Limb (tissue), 2 donors: ENCODE measurements at regions not wholly inside any gene's neighbourhood (a gene's known extent, or its start where the extent isn't known, plus 50 kb on each side); places are given as distances from the start of the nearest gene placed in this dataset.
A peak's percentile ranks its signal among the peaks of the same experiment; 100 is the strongest.
"Not testable (repeated sequence)": the region's sequence is repeated elsewhere in the genome, so short reads cannot be mapped to it uniquely, and the experiment has no call there.

ENCODE experiments used
- DNase-seq, 2 donors: peaks; one replicate each; pipeline ENCODE4 v3.0.0-alpha.2; 2016; ENCODE audit errors: extremely low spot score in 2 of 2

- DNase-seq = peak; percentile 78 to 90
Measured at GRCh38 chr16:85238233-85238647, 126.0 kb upstream of the CIBAR2 start.

GRCh38 chr16:85239239-85239638 is 127.0 kb upstream of the CIBAR2 start:
- DNase-seq = no peak

GRCh38 chr16:85239871-85240270 is 127.6 kb upstream of the CIBAR2 start:
- DNase-seq = no peak

DNA sequence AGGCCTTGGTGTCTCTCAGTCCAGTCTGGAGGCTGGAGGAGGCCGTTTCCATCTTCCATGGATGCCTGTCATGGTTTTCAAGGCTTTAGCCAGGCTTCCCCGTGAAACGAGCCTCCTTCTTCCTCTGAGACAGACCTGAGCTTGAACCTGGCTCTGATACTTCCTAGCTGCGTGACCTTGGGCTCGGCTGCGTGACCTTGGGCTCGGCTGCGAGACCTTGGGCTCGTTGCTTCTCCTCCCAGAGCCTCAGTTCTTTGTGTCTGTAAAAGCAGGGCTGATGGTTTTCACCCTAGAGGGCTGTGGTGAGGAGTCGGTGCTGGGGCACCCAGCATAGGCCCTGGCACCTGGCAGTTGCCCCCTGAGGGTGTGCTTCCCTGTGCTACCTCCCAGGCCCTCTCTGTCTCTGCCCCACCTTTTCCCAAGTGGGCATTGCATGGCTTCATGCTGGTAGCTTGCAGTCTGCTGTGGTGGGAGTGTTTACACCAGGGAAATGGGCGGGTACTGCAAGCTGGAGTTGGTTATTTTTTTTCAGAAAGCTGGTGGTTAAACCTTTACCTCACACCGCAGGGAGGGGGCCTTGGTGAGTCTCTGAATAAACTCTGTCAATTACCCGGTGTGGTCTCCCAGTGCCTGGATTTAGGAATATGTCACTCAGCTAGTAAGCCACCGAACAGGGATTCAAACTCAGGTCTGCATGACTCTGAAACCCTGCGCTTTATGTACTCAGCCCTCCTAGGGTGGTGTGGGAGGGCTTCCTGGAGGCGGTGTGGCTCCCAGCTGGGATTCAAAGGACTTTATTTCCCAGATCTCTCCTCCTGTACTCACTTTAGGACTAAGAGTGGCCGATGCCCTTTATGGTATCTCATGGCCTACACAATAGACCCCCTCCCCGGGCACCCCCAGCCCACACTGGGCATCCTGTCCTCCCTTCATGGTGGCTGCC is 129.0 kb upstream of the CIBAR2 start:
- DNase-seq = no peak

- no peak for DNase-seq
Measured at GRCh38 chr16:85242140-85242539, 129.9 kb upstream of the CIBAR2 start.

DNA sequence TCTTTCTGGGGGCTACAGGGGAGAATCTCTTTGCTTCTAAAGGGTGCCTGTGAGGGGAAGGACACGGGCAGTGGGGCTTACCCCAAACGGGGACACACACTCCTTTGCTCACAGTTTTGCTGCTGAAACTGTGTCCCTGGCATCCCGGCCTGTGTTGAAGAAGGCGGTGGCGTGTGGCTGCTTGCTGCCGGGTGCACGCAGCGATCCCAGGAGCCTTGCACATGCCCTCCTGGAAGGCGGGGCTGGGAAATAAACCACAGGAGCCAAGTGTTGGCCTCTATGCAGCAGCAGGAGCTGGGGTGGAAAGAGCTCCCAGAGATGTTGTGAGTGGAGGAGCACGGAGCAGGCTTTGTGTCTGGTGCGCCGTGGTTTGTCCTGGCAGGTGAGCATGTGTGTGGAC is 131.0 kb upstream of the CIBAR2 start:
- no peak for DNase-seq

GRCh38 chr16:85244452-85244851 is 132.2 kb upstream of the CIBAR2 start:
- not testable (repeated sequence) for DNase-seq

DNA sequence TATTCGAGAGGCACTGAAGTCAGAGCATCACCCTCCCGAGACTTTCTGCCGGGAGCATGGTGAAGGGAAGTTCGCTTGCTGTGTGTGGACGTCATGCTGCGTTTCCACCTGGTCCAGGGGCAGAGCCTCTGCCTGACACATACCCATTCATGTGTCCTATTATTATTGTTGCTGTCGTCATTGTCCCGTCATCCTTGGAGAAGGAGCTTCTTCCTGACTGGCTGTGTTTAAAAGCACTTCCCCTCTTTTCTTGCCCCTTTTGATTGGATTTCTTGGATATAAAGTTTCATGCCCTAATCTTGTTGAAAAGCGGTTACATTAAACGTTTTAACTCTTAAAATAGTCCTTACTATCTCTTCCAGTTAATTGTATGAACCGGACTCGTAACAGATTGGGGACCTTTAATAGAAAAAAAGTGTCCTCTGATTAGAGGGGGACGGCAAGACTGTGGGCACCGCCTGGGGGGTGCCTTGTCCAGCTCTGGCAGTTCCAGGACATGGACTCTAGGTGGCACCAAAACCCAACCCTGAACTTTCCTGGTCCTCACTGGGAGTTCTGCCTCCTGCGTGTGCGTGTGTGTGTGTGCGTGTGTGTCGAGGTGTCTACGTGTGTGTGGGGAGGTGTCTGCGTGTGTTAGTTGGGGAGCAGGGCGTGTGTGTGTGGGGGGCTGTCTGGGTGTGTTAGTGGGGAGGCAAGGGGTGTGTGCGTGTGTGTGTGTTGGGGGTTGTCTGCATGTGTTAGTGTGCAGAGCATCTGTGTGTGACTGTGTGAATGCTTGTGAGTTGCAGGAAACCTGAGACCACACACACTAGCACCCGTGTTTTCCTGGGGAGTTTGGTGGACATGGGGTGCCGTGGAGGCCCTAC is 133.3 kb upstream of the CIBAR2 start:
- peak; percentile 57 to 87 for DNase-seq

DNA sequence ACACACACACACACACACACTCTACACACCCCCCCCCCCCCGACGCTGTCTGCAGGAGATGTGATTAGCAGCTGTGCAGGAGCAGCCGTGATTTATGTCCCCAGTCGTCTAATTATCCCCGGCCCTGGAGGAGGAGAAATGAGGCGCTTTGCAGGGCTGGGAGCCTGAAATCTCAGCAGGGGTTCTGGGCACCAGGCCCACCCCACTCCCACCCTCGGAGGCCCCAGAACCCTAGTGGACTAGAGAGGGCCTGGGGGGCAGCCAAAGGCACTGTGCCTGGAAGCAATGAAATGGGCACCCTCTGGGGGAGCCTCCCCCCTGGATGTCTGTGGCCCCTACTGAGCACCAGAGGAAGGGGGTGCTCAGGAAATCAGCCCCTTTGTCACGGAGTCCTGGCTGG is 134.2 kb upstream of the CIBAR2 start:
- DNase-seq = peak in 1 of 2 donors; percentile 70

GRCh38 chr16:85246973-85247372 is 134.7 kb upstream of the CIBAR2 start:
- DNase-seq = no peak

DNA sequence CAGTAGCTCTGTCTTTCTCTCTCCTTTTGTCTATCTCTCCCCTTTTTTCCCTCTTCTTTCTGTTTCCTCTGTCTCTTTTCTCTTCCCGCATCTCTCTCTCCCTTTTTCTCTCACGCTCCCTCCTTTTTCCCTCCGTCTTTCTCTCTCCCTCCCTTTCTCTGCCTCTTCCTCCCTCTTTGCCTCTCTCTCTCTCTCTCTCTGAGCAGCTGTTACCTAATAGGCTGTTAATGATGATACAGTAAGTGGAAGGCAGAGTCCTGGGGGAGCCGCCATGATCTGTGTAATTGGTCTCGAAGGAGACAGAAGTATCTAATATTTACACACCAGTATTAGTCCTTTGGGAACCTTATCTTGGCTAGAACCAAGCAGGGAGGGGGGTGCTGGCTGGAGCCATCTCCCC is 136.1 kb upstream of the CIBAR2 start:
- no peak for DNase-seq

- no peak for DNase-seq
Measured at GRCh38 chr16:85248857-85249256, 136.6 kb upstream of the CIBAR2 start.

- DNase-seq = no peak
Measured at GRCh38 chr16:85249418-85250146, 137.3 kb upstream of the CIBAR2 start.

- DNase-seq = no peak
Measured at GRCh38 chr16:85250147-85250463, 137.8 kb upstream of the CIBAR2 start.

- DNase-seq = no peak
Measured at GRCh38 chr16:85250609-85251223, 138.4 kb upstream of the CIBAR2 start.

DNA sequence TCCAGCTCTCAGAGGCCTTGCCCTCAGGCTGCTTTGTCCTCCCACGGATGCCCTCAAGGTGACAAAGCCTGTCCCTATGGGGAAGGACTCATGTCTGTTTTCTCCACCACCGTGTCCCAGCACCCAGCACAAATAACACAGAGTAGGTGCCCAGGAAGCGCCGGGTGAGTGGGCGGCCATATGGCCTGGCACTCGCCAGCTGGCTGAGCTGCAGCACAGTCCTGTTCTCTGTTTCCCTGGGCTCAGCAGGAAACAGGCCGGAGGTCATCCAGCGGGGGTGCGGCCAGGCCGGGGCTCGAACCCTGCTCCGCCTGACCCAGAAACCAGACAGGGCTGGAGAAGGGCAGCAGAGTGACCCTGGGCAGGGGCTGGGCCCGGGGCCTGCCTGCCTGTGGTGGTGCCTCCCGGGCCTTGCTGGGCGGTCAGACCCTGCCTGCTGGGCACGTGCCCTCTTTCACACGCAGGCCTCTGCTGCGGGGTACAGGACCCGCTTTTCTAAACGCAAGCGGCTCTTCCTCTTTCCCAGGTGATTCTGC is 139.0 kb upstream of the CIBAR2 start:
- DNase-seq = no peak

GRCh38 chr16:85252014-85252413 is 139.7 kb upstream of the CIBAR2 start:
- DNase-seq = no peak

DNA sequence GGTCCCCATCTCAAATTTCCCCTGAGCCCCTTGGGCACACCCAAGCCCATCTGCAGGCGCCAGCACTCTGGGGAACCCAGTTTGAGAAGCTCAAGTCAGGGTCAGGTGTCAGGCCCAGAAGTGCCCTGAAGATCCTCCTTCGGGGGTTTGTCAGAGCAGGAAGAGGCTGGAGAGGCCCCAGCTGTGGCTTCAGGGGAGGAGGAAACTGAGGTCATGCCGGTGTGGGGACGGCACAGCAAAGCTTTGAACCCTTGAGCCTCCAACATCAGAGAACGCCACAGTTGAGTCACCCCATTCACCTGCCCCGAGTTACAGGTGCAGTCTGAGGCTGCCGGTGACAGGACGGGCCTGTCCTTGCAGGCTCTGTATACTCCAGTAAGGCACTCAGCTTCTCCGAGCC is 140.2 kb upstream of the CIBAR2 start:
- DNase-seq = no peak

- peak in 1 of 2 donors; percentile 84 for DNase-seq
Measured at GRCh38 chr16:85253084-85253941, 141.0 kb upstream of the CIBAR2 start.

DNA sequence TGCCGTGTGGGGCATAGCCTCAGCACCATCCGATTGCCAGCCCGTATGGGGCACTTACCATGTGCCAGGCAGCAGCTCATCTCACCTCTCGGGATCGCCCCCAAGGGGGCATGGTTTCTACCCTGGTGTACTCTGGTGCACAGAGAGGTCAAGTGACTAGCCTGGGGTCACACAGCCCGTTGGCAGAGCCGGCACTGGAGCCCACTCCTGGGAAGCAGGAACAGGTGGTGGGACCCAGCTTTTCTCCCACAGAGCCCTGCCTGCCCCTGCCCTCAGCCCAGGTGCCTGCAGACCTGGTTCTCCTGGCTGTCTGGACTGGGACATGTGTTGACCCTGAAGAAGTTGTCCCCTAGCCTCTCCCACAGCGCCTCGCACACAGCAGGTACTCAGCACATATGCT is 141.8 kb upstream of the CIBAR2 start:
- DNase-seq = no peak
